Heart left ventricle (tissue), 13 donors: ENCODE measurements at regions not wholly inside any gene's neighbourhood (a gene's known extent, or its start where the extent isn't known, plus 50 kb on each side); places are given as distances from the start of the nearest gene placed in this dataset.

Experiments used
- CTCF ChIP-seq, 12 donors: fragments of 200-600 bp; sonication (generic) in 4 of 12; IDR thresholded peaks; one replicate each; pipeline versions ENCODE4 v1.5.0 to v1.8.0; 2018 to 2022; ENCODE audit warnings: antibody characterized with exemption in 12 of 12, mild to moderate bottlenecking in 5 of 12
- POLR2A ChIP-seq, 2 donors: fragments of 450-650 bp; IDR thresholded peaks; one replicate each; pipeline ENCODE4 v1.6.1; 2017; ENCODE audit warnings: antibody characterized with exemption in 2 of 2, mild to moderate bottlenecking in 2 of 2, moderate library complexity in 2 of 2
- donor health status: ischemic (EF 13 %, LVEDD 7.1; RV severe dilation, severe dysfunction).
- donor health status: DM: no; HTN: yes; CAD: no.
- donor health status: DM: no; HTN: no; CAD: no.
- donor health status: ischemic (EF 25% LVEDD 6.9; RV normal size, moderate dysfunction).
- donor health status: ischemic (EF 25% LVEDD 5.7; RV mildly dilated, moderate dysfunction).
- donor health status: ischemic (EF 35%, LVEDD 5.7; RV mildly dilated, moderate dysfunction).
- donor health status: nonischemic (EF 11% LVEDD 7.7; RV severe dilation, severe dysfunction).
- donor health status: DM: yes; HTN: yes; CAD: no.
- donor health status: PGD.
- donor health status: ischemic (EF 29% LVEDD 5.4; RV normal size, mild dysfunction).
- donor health status: nonischemic (EF 23%, LVEDD 6.1; RV moderate dilation, normal function).

DNA sequence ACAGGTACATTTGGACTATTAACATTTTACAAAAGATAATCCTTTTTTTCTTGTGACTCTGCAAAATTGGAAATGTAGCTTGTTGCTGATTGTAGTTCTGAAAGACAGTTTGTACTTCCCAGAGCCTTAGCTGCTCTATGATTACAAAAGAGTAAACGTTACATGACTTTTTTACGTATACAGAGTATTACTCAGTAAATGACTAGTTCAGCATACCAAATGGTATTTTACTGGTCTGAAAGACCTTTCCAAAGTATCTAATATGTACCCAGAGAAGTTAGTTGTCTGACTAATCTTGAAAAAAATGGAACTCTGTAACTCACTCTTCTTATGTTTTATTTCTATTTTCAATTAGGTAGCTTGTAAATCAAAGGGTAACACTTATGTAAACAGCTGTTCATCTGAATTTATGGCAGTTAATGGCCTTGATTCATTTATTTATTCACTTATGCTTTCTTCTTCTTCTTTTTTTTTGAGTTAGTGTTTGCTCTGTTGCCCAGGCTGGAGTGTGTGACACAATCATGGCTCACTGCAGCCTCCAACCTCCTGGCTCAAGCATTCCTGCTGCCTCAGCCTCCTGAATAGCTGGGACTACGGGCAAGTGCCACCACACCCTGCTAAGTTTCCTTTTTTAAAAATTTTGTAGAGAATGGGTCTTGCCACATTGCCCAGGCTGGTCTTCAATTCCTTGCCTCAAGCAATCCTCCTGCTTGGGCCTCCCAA is 151.7 kb downstream of the C3orf38 start:
- TF ChIP-seq CTCF (IDR thresholded peaks at IDR 0.05) (no peak), POLR2A (IDR thresholded peaks at IDR 0.05) (no peak)
